Stimulated activated effector memory CD8-positive, alpha-beta T cell treated with anti-CD3 and anti-CD28 coated beads, Interleukin-12 subunit alpha, Interleukin-12 subunit beta, amount 100 ng/mL, for 72 hours (primary cell): ENCODE measurements at regions not wholly inside any gene's neighbourhood (a gene's known extent, or its start where the extent isn't known, plus 50 kb on each side); places are given as distances from the start of the nearest gene placed in this dataset.

Experiments
- ATAC-seq: fragments of 150-1000 bp; cut with Tn5 transposase; 2 replicates; pipeline ENCODE4 v1.10.0; 2021
- DNase-seq, 2 donors: peaks; one replicate each; pipeline ENCODE4 v3.0.0; 2021 to 2022; ENCODE audit warnings: low spot score in 2 of 2
- H3K27ac Mint-ChIP-seq: one replicate; pipeline ENCODE4 v1.8.0; 2022; ENCODE audit warnings: mild to moderate bottlenecking, mixed read lengths
- H3K36me3 Mint-ChIP-seq: one replicate; pipeline ENCODE4 v1.8.0; 2022; ENCODE audit warnings: mild to moderate bottlenecking, mixed read lengths
- H3K4me1 Mint-ChIP-seq: one replicate; pipeline ENCODE4 v1.8.0; 2022; ENCODE audit warnings: mixed read lengths
- H3K4me3 Mint-ChIP-seq: one replicate; pipeline ENCODE4 v1.8.0; 2022; ENCODE audit warnings: mild to moderate bottlenecking, mixed read lengths
- H3K9me3 Mint-ChIP-seq: one replicate; pipeline ENCODE4 v1.8.0; 2022; ENCODE audit warnings: mixed read lengths

- Mint-ChIP-seq H3K4me1 (no peaks in the 10 kb centered on the region), H3K27ac (no peak overlapping the region), H3K4me3 (no peak overlapping the region), H3K9me3 (no peaks in the 10 kb centered on the region), H3K36me3 (no peaks in the 10 kb centered on the region)
- ATAC-seq: no peak
- no peak for DNase-seq
Measured at GRCh38 chr11:110892741-110893285, 180.6 kb upstream of the ARHGAP20 start.

DNA sequence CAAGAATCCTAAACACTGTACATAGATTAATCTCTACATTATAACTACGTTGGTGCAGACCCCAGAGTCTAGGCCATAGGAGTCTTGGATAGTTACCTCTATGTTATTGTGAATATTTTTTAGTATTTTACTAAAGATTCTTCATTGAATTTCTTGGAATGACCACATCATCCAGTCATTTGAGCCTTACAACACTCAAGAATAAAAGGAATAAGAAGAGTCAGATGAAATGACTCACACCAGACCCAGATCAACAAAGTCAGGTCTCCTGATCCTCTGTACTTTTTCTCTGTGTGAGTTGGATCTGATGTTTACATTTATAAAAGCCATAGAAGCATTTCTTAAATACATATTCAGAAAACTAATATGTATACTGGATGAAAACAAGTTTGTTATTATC, 179.2 kb upstream of the ARHGAP20 start:
- DNase-seq (no peak), ATAC-seq (no peak)
- H3K9me3 Mint-ChIP-seq: no peaks in the 10 kb centered on the region
- H3K27ac Mint-ChIP-seq: no peak overlapping the region
- no peaks in the 10 kb centered on the region for H3K4me1 Mint-ChIP-seq
- no peak overlapping the region for H3K4me3 Mint-ChIP-seq
- no peaks in the 10 kb centered on the region for H3K36me3 Mint-ChIP-seq

GRCh38 chr11:110890995-110891394, 178.8 kb upstream of the ARHGAP20 start:
- Mint-ChIP-seq H3K4me1 (no peaks in the 10 kb centered on the region), H3K36me3 (no peaks in the 10 kb centered on the region), H3K9me3 (no peaks in the 10 kb centered on the region), H3K27ac (no peak overlapping the region), H3K4me3 (no peak overlapping the region)
- no peak for ATAC-seq
- no peak for DNase-seq

GRCh38 chr11:110886288-110886970, 174.2 kb upstream of the ARHGAP20 start:
- ATAC-seq (no peak), DNase-seq (no peak)
- H3K4me3 Mint-ChIP-seq: no peak overlapping the region
- no peaks in the 10 kb centered on the region for H3K36me3 Mint-ChIP-seq
- no peaks in the 10 kb centered on the region for H3K9me3 Mint-ChIP-seq
- H3K4me1 Mint-ChIP-seq: no peaks in the 10 kb centered on the region
- no peak overlapping the region for H3K27ac Mint-ChIP-seq

DNA sequence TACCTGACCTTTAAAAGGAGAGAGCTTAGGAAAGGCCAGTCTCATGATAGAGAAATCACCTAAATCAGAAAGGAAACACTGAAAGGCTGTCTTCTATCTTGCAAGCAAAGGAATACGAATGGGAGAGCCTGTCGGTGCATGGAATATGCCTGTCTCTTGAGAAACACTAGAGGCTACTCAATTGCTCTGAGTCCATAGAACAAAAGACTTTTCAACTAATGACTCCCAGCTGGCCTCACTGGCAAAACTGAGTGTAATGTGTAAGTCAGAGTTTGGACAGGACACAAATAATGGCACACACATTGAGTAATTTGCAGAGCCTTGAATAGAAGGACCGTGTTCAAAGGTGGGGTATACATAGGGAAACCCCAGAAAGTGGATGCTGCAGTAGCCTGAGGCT, 171.0 kb upstream of the ARHGAP20 start:
- Mint-ChIP-seq H3K9me3 (no peaks in the 10 kb centered on the region), H3K4me1 (no peaks in the 10 kb centered on the region), H3K4me3 (no peak overlapping the region), H3K27ac (no peak overlapping the region), H3K36me3 (no peaks in the 10 kb centered on the region)
- ATAC-seq (no peak), DNase-seq (no peak)

GRCh38 chr11:110878513-110878912, 166.3 kb upstream of the ARHGAP20 start:
- Mint-ChIP-seq H3K27ac (no peak overlapping the region), H3K9me3 (no peaks in the 10 kb centered on the region), H3K36me3 (no peaks in the 10 kb centered on the region), H3K4me3 (no peak overlapping the region), H3K4me1 (no peaks in the 10 kb centered on the region)
- no peak for ATAC-seq
- DNase-seq: no peak

DNA sequence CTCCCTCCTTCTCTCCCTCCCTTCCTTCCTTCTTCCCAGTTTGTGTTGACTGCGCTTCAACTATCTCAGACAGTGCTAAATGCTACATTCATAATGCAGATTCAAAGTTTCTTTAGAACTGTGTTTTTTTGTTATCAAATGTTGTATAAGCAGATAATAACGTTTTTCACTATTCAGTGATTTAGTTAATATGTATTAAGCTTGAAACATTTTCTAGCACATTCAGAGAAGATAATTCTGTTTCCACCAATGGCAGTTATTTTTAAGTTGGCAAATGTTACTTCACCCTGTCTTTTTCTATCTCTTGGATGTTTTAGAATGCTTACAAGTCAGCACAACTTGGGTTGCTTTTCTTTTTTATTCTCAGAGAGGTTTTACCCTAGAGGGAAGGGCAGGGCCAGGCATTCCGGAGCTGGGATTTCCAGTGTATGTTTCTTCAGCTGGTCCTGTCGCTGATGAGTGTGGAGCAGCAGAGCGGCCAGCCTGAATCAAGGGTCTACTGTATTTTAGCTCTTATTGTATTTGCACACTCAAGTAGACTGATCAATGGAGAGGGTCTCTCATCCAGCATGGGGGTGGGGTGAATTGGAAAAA, 162.3 kb upstream of the ARHGAP20 start:
- DNase-seq: no peak
- H3K4me3 Mint-ChIP-seq: no peak overlapping the region
- ATAC-seq: no peak
- no peak overlapping the region for H3K27ac Mint-ChIP-seq
- H3K4me1 Mint-ChIP-seq: no peaks in the 10 kb centered on the region
- H3K9me3 Mint-ChIP-seq: no peaks in the 10 kb centered on the region
- H3K36me3 Mint-ChIP-seq: no peaks in the 10 kb centered on the region

- H3K9me3 Mint-ChIP-seq: no peaks in the 10 kb centered on the region
- DNase-seq (no peak), ATAC-seq (no peak)
- H3K4me3 Mint-ChIP-seq: no peak overlapping the region
- no peaks in the 10 kb centered on the region for H3K36me3 Mint-ChIP-seq
- H3K27ac Mint-ChIP-seq: no peak overlapping the region
- no peaks in the 10 kb centered on the region for H3K4me1 Mint-ChIP-seq
Measured at GRCh38 chr11:110873975-110874374, 161.7 kb upstream of the ARHGAP20 start.

DNA sequence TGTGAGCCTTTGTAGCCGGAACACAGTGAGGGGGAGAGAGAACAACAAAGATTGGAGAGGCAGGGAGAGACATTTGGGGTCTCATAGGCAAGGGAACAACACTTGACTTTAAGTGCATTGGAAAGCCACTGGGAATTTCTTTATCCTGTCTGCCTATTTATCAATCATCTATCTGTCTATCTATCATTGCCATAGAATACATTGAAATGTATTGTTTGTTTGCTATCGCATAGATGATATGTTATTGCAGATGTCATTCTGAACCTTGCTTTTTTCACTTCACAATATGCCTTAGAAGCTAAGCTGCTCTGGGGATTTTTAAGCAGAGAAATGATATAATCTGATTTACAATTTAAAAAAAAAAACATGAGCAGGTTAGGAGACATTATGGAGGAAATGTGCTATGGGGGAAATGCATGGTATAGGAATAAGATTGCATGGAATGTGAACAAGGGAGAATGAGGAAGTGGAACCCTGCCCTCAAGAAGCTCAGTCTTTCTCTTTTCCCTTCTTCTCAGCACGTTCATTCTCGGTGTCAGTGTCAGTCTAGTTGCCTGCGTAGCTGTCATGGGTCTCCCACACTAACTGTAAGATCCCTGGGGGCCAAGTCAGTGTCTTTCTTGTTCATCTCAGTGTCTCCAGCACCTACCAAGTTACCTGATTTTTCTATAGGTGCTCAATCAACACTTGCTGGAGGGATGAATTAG, 158.7 kb upstream of the ARHGAP20 start:
- no peaks in the 10 kb centered on the region for H3K36me3 Mint-ChIP-seq
- no peak overlapping the region for H3K27ac Mint-ChIP-seq
- DNase-seq (no peak), ATAC-seq (no peak)
- H3K9me3 Mint-ChIP-seq: no peaks in the 10 kb centered on the region
- no peaks in the 10 kb centered on the region for H3K4me1 Mint-ChIP-seq
- no peak overlapping the region for H3K4me3 Mint-ChIP-seq

DNA sequence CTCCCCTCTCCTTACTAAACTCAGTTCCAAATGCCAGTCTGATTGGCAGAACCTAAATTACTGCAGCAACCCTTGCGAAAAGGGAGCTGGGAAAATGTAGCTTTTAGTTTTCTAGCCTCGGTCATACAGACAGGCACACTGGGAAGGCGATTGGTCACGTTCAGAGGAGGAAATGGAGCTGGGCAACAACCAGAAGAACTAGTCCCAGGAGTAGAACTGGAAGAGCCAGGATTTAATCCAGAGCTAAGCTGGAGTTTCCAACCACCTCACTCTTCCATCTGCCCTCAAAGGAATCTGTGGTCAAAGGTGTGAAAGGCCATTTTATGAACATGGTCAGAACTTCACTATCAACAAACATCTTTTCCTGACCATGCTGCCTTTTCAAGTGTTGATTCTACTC, 155.7 kb upstream of the ARHGAP20 start:
- no peak overlapping the region for H3K27ac Mint-ChIP-seq

GRCh38 chr11:110866081-110866480, 153.8 kb upstream of the ARHGAP20 start:
- H3K36me3 Mint-ChIP-seq: no peaks in the 10 kb centered on the region
- DNase-seq: no peak
- H3K27ac Mint-ChIP-seq: no peak overlapping the region
- ATAC-seq: no peak
- no peak overlapping the region for H3K4me3 Mint-ChIP-seq
- H3K4me1 Mint-ChIP-seq: no peaks in the 10 kb centered on the region
- H3K9me3 Mint-ChIP-seq: no peaks in the 10 kb centered on the region

More for the DNA sequence above, 155.7 kb upstream of the ARHGAP20 start:
- DNase-seq (no peak), ATAC-seq (no peak)
- Mint-ChIP-seq H3K4me3 (no peak overlapping the region), H3K9me3 (no peaks in the 10 kb centered on the region), H3K4me1 (no peaks in the 10 kb centered on the region), H3K36me3 (no peaks in the 10 kb centered on the region)

DNA sequence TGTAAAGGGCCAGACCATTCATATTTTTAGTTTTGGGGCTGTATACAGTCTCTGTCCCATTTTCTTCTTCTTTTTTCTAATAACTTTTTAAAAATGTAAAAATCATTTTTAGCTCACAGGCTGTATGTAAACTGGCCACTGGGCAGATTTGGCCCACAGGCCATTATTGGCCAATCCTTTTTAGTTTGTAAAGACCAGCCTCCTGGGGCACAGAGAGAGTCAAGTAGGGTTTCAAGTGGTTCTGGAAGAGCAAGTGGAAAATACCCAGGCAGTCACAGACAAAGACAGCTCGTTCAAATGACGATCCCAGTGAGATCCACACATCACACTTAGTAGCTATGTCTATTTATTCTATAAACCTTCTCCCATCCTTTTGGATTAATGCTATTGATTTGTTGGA, 150.2 kb upstream of the ARHGAP20 start:
- Mint-ChIP-seq H3K27ac (no peak overlapping the region), H3K9me3 (no peaks in the 10 kb centered on the region), H3K4me3 (no peak overlapping the region), H3K4me1 (no peaks in the 10 kb centered on the region), H3K36me3 (no peaks in the 10 kb centered on the region)
- ATAC-seq (no peak), DNase-seq (no peak)

DNA sequence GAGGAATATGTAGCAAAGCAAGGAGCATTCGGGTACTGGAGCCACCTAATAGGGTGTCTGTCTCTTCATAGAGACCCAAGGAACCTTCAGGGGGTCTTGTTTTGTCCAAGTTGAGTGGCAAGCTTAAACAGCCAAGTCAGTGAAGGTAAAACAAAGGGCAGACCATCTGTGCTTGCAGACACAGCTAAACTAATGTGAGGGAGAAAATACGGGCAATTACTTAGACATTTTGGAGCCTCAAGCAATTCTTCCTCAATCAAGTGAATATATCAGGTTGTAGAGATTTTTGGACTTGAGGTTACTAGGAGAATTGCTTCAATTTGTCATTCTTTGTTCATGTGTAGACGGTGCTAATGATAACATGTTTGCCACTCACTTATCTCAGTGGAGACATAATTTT, 148.2 kb upstream of the ARHGAP20 start:
- no peak for ATAC-seq
- no peaks in the 10 kb centered on the region for H3K4me1 Mint-ChIP-seq
- no peaks in the 10 kb centered on the region for H3K36me3 Mint-ChIP-seq
- no peak overlapping the region for H3K27ac Mint-ChIP-seq
- H3K9me3 Mint-ChIP-seq: no peaks in the 10 kb centered on the region
- DNase-seq: no peak
- no peak overlapping the region for H3K4me3 Mint-ChIP-seq

DNA sequence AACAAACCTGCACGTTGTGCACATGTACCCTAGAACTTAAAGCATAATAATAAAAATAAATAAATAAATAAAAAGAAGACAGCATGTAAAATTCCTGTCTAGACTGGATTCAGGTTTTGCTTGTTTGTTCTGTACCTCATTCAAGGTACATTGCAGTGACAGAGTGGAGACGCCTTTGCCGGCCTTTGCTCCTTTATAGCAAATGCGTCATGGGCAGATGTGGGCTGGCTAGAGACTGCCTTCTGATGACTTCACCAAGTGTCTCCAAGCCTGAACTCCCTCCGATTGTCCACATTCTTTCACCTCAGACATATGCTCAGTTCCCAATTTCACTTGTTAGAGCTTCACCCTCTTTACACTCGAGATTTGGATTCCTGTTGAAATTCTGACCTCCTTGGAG, 147.8 kb upstream of the ARHGAP20 start:
- DNase-seq: no peak
- Mint-ChIP-seq H3K4me1 (no peaks in the 10 kb centered on the region), H3K9me3 (no peaks in the 10 kb centered on the region), H3K27ac (no peak overlapping the region), H3K36me3 (no peaks in the 10 kb centered on the region), H3K4me3 (no peak overlapping the region)
- ATAC-seq: no peak

GRCh38 chr11:110859240-110859840, 147.1 kb upstream of the ARHGAP20 start:
- ATAC-seq (no peak), DNase-seq (no peak)
- H3K9me3 Mint-ChIP-seq: no peaks in the 10 kb centered on the region
- H3K4me3 Mint-ChIP-seq: no peak overlapping the region
- H3K27ac Mint-ChIP-seq: no peak overlapping the region
- H3K36me3 Mint-ChIP-seq: no peaks in the 10 kb centered on the region
- H3K4me1 Mint-ChIP-seq: no peaks in the 10 kb centered on the region

DNA sequence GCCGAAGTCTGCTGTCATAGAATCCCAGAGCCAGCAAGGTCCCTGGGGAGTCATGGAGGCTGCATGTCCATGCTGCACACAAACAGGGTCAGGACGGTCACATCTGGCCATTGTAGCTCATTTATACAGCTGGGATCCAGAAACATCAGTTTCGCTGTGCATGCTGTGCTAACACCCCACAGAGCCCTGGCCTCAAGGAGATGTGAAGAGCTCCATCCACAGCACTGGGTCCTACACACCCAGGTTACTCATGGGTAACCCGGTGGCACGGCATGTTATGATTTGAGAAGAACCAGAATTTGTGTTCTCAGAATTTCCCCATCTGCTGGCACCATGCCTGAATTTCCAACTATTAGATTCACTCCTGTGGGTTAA, 146.3 kb upstream of the ARHGAP20 start:
- Mint-ChIP-seq H3K4me1 (no peaks in the 10 kb centered on the region), H3K36me3 (no peaks in the 10 kb centered on the region), H3K27ac (no peak overlapping the region), H3K4me3 (no peak overlapping the region), H3K9me3 (no peaks in the 10 kb centered on the region)
- no peak for DNase-seq
- peak; percentile 47 for ATAC-seq
